HG03521 (cell line): ENCODE measurements at regions not wholly inside any gene's neighbourhood (a gene's known extent, or its start where the extent isn't known, plus 50 kb on each side); places are given as distances from the start of the nearest gene placed in this dataset.
A peak's percentile ranks its signal among the peaks of the same experiment; 100 is the strongest.

Experiments
- ATAC-seq: cut with Tn5 transposase; IDR thresholded peaks from one replicate; pipeline ENCODE4 v1.9.1; 2021; ENCODE audit warnings: mild to moderate bottlenecking, moderate library complexity; ENCODE audit not compliant: unreplicated experiment

- ATAC-seq, result no peak
These were observed 85.6 kb downstream of the SNAPC1 start for GRCh38 chr14:61847861-61848260.

GRCh38 chr14:61854898-61855297 lies 92.7 kb downstream of the SNAPC1 start:
- no peak for ATAC-seq

GRCh38 chr14:61860294-61860918 lies 98.2 kb downstream of the SNAPC1 start:
- peak; percentile 98 for ATAC-seq

GRCh38 chr14:61861320-61861865 lies 99.2 kb downstream of the SNAPC1 start:
- ATAC-seq, result no peak

- no peak for ATAC-seq
These were observed 102.2 kb downstream of the SNAPC1 start for GRCh38 chr14:61864329-61864898.

GRCh38 chr14:61866932-61867920 lies 105.0 kb downstream of the SNAPC1 start:
- peak; percentile 88 for ATAC-seq

- ATAC-seq, result no peak
These were observed 106.6 kb downstream of the SNAPC1 start for GRCh38 chr14:61868846-61869245.

GRCh38 chr14:61870163-61870562 lies 107.9 kb downstream of the SNAPC1 start:
- no peak for ATAC-seq

GRCh38 chr14:61872452-61872851 lies 110.2 kb downstream of the SNAPC1 start:
- peak; percentile 94 for ATAC-seq

- no peak for ATAC-seq
These were observed 113.3 kb downstream of the SNAPC1 start for GRCh38 chr14:61875483-61875882.

- ATAC-seq, result no peak
These were observed 114.3 kb downstream of the SNAPC1 start for GRCh38 chr14:61876362-61877034.

- ATAC-seq, result no peak
These were observed 114.8 kb downstream of the SNAPC1 start for GRCh38 chr14:61877035-61877390.

- no peak for ATAC-seq
These were observed 115.5 kb downstream of the SNAPC1 start for GRCh38 chr14:61877768-61878167.

GRCh38 chr14:61878931-61879330 lies 116.7 kb downstream of the SNAPC1 start:
- ATAC-seq, result no peak

GRCh38 chr14:61881046-61881445 lies 118.8 kb downstream of the SNAPC1 start:
- no peak for ATAC-seq

GRCh38 chr14:61884711-61885110 lies 122.5 kb downstream of the SNAPC1 start:
- no peak for ATAC-seq

GRCh38 chr14:61885203-61885961 lies 123.2 kb downstream of the SNAPC1 start:
- no peak for ATAC-seq

GRCh38 chr14:61887628-61888027 lies 125.4 kb downstream of the SNAPC1 start:
- ATAC-seq, result no peak

- peak; percentile 99 for ATAC-seq
These were observed 127.7 kb downstream of the SNAPC1 start for GRCh38 chr14:61889914-61890351.

GRCh38 chr14:61891170-61891569 lies 128.9 kb downstream of the SNAPC1 start:
- ATAC-seq, result no peak
